CD14-positive monocyte (primary cell): ENCODE measurements at regions not wholly inside any gene's neighbourhood (a gene's known extent, or its start where the extent isn't known, plus 50 kb on each side); places are given as distances from the start of the nearest gene placed in this dataset.

Experiments used
- DNase-seq, 3 donors: peaks; one replicate each; pipeline ENCODE4 v3.0.0-alpha.2; 2011 to 2022
- H2AFZ ChIP-seq: 2 replicates; pipeline ENCODE4 v1.6.0; 2012; ENCODE audit warnings: mild to moderate bottlenecking, low read depth, low read length, inconsistent platforms; ENCODE audit not compliant: insufficient read depth, poor library complexity, severe bottlenecking
- H3K27ac ChIP-seq, 2 donors: 1 replicate in 1 of 2; 2 replicates in 1 of 2; pipeline ENCODE4 v1.5.1; 2012 to 2013; ENCODE audit warnings: low read length in 2 of 2, control low read depth in 1 of 2, inconsistent platforms in 1 of 2, low read depth in 1 of 2, mild to moderate bottlenecking in 1 of 2
- H3K27me3 ChIP-seq, 2 donors: one replicate each; pipeline versions ENCODE4 v1.6.0 to v1.6.1; 2011 to 2013; ENCODE audit warnings: low read length in 2 of 2; ENCODE audit not compliant: control insufficient read depth in 2 of 2, insufficient read depth in 2 of 2
- H3K36me3 ChIP-seq, 2 donors: replicated peaks in 1 of 2; 1 replicate in 1 of 2; 2 replicates in 1 of 2; pipeline versions ENCODE4 v1.5.1 to v1.6.1; 2012 to 2013; ENCODE audit warnings: low read length in 2 of 2, control low read depth in 1 of 2, inconsistent platforms in 1 of 2, mild to moderate bottlenecking in 1 of 2; ENCODE audit not compliant: insufficient read depth in 2 of 2, control insufficient read depth in 1 of 2
- H3K4me1 ChIP-seq, 2 donors: 1 replicate in 1 of 2; 2 replicates in 1 of 2; pipeline versions ENCODE4 v1.5.1 to v1.6.1; 2012 to 2013; ENCODE audit warnings: low read length in 2 of 2, control low read depth in 1 of 2, inconsistent platforms in 1 of 2, mild to moderate bottlenecking in 1 of 2, moderate library complexity in 1 of 2; ENCODE audit not compliant: insufficient read depth in 2 of 2, control insufficient read depth in 1 of 2
- H3K4me2 ChIP-seq: replicated peaks from 2 replicates; pipeline ENCODE3; 2012; ENCODE audit warnings: low read length, moderate library complexity, mild to moderate bottlenecking; ENCODE audit not compliant: poor library complexity, severe bottlenecking; ENCODE audit errors: extremely low read depth
- H3K4me3 ChIP-seq, 3 experiments: fragments of 200-600 bp in 1 of 3; sonication (generic) in 1 of 3; replicated peaks in 1 of 3; 1 replicate in 2 of 3; 2 replicates in 1 of 3; pipeline ENCODE4 v1.5.1; 2011 to 2013; ENCODE audit warnings: low read length in 3 of 3, mild to moderate bottlenecking in 3 of 3, control low read depth in 2 of 3, low read depth in 2 of 3, inconsistent platforms in 1 of 3, moderate library complexity in 1 of 3
- H3K79me2 ChIP-seq: 2 replicates; pipeline ENCODE4 v1.6.0; 2012; ENCODE audit warnings: mild to moderate bottlenecking, control low read depth, inconsistent platforms, low read length, moderate library complexity; ENCODE audit not compliant: insufficient read depth
- H3K9ac ChIP-seq: 2 replicates; pipeline ENCODE4 v1.6.0; 2017; ENCODE audit warnings: low read length, mild to moderate bottlenecking; ENCODE audit not compliant: insufficient read depth, poor library complexity, severe bottlenecking
- H3K9me3 ChIP-seq, 2 donors: replicated peaks in 1 of 2; 1 replicate in 1 of 2; 2 replicates in 1 of 2; pipeline versions ENCODE4 v1.5.1 to v1.6.1; 2012 to 2013; ENCODE audit warnings: low read length in 2 of 2, control low read depth in 1 of 2; ENCODE audit not compliant: control insufficient read depth in 1 of 2, insufficient read depth in 1 of 2
- H4K20me1 ChIP-seq: 2 replicates; pipeline ENCODE4 v1.6.0; 2012; ENCODE audit warnings: mild to moderate bottlenecking, low read length, control low read depth, moderate library complexity; ENCODE audit not compliant: insufficient read depth
- H3K27ac Mint-ChIP-seq, 7 donors: one replicate each; pipeline ENCODE4 v1.8.0; 2020; ENCODE audit warnings: mild to moderate bottlenecking in 7 of 7, mixed read lengths in 7 of 7, moderate library complexity in 6 of 7, inconsistent platforms in 2 of 7
- H3K27me3 Mint-ChIP-seq, 3 donors: one replicate each; pipeline ENCODE4 v1.8.0; 2021 to 2022; ENCODE audit warnings: low read depth in 3 of 3, mild to moderate bottlenecking in 3 of 3, mixed read lengths in 3 of 3, moderate library complexity in 3 of 3, inconsistent platforms in 1 of 3
- H3K36me3 Mint-ChIP-seq, 2 donors: one replicate each; pipeline ENCODE4 v1.8.0; 2020; ENCODE audit warnings: mixed read lengths in 2 of 2, inconsistent platforms in 1 of 2, mild to moderate bottlenecking in 1 of 2
- H3K4me1 Mint-ChIP-seq: one replicate; pipeline ENCODE4 v1.8.0; 2020; ENCODE audit warnings: mild to moderate bottlenecking, mixed read lengths
- H3K4me3 Mint-ChIP-seq, 2 donors: one replicate each; pipeline ENCODE4 v1.8.0; 2020; ENCODE audit warnings: mild to moderate bottlenecking in 2 of 2, mixed read lengths in 2 of 2, moderate library complexity in 1 of 2
- H3K9me3 Mint-ChIP-seq, 7 donors: one replicate each; pipeline ENCODE4 v1.8.0; 2020 to 2022; ENCODE audit warnings: mixed read lengths in 7 of 7, mild to moderate bottlenecking in 6 of 7, moderate library complexity in 6 of 7, inconsistent platforms in 2 of 7
- CTCF ChIP-seq: fragments of 200-600 bp; IDR thresholded peaks from one replicate; pipeline ENCODE4 v1.8.0; 2022; ENCODE audit warnings: antibody characterized with exemption, mild to moderate bottlenecking
- whole genome bisulfite sequencing: methylation state at CpG from one replicate; pipeline ENCODE4 v1.1.5; 2013; ENCODE audit warnings: missing lambda C conversion rate; ENCODE audit not compliant: insufficient coverage; 5-methylcytosine and 5-hydroxymethylcytosine counted together
- intact Hi-C, 2 donors: fragments of 100-400 bp; cut with micrococcal nuclease; formaldehyde crosslinking; loops; one replicate each; pipeline versions ENCODE4 v1.15.0 to v1.15.1; 2023

- Mint-ChIP-seq H3K4me3 (no peak overlapping the region), H3K9me3 (peaks cover 0 to 12% (median 2%) of the 10 kb centered on the region in 7 donors), H3K36me3 (no peaks in the 10 kb centered on the region), H3K4me1 (peaks cover 22% of the 10 kb centered on the region), H3K27ac (no peak overlapping the region), H3K27me3 (peaks cover 0 to 42% (median 0%) of the 10 kb centered on the region in 3 donors)
- Histone ChIP-seq H3K4me2 (no peak overlapping the region), H4K20me1 (no peaks in the 10 kb centered on the region), H3K27me3 (peaks cover 0 to 32% of the 10 kb centered on the region in 2 donors), H3K4me3 (no peak overlapping the region), H3K9me3 (no peaks in the 10 kb centered on the region), H3K9ac (no peak overlapping the region), H3K79me2 (no peaks in the 10 kb centered on the region), H3K4me1 (peaks cover 24 to 27% of the 10 kb centered on the region in 2 donors), H2AFZ (no peak overlapping the region), H3K36me3 (no peaks in the 10 kb centered on the region), H3K27ac (no peak overlapping the region)
- no peak for DNase-seq
- no CpG with 5 or more reads among the region's 1 CpG for WGBS
- intact Hi-C loops, result no loop called here
- TF ChIP-seq CTCF, result no peak
These were observed 74.7 kb upstream of the TBL1X start for GRCh38 chrX:9390121-9390520.

- Histone ChIP-seq H3K79me2 (no peaks in the 10 kb centered on the region), H3K27ac (no peak overlapping the region), H3K4me2 (no peak overlapping the region), H3K9me3 (no peaks in the 10 kb centered on the region), H3K9ac (no peak overlapping the region), H3K4me3 (no peak overlapping the region), H4K20me1 (no peaks in the 10 kb centered on the region), H3K4me1 (peaks cover 31 to 34% of the 10 kb centered on the region in 2 donors), H2AFZ (no peak overlapping the region), H3K36me3 (no peaks in the 10 kb centered on the region), H3K27me3 (peaks cover 0 to 32% of the 10 kb centered on the region in 2 donors)
- TF ChIP-seq CTCF, result no peak
- Mint-ChIP-seq H3K9me3 (peaks cover 0 to 12% (median 2%) of the 10 kb centered on the region in 7 donors), H3K27ac (peak overlapping the region in 1 of 7 donors; percentile 28), H3K36me3 (no peaks in the 10 kb centered on the region), H3K4me3 (no peak overlapping the region), H3K27me3 (peaks cover 0 to 40% (median 0%) of the 10 kb centered on the region in 3 donors), H3K4me1 (peaks cover 28% of the 10 kb centered on the region)
- DNase-seq, result peak in 1 of 3 donors; percentile 3
- WGBS, result 67% methylated on average over 2 of the region's 8 CpGs
- intact Hi-C loops, result no loop called here
These were observed 74.0 kb upstream of the TBL1X start for GRCh38 chrX:9390693-9391368.
